H9 (cell line): ENCODE measurements at regions not wholly inside any gene's neighbourhood (a gene's known extent, or its start where the extent isn't known, plus 50 kb on each side); places are given as distances from the start of the nearest gene placed in this dataset.

Experiments used
- DNase-seq: peaks from one replicate; pipeline ENCODE4 v3.0.0-alpha.2; 2017
- H2AFZ ChIP-seq: one replicate; pipeline ENCODE4 v1.6.1; 2013; ENCODE audit warnings: mild to moderate bottlenecking, low read length, control low read depth, moderate library complexity
- H2AK5ac ChIP-seq: 2 replicates; pipeline ENCODE4 v1.6.1; 2013; ENCODE audit warnings: low read length, control low read depth, mixed read lengths; ENCODE audit not compliant: insufficient read length
- H2BK120ac ChIP-seq: one replicate; pipeline ENCODE4 v1.6.1; 2013; ENCODE audit warnings: low read depth, mild to moderate bottlenecking, low read length, control low read depth, inconsistent platforms; ENCODE audit not compliant: poor library complexity, severe bottlenecking
- H2BK12ac ChIP-seq: 2 replicates; pipeline ENCODE4 v1.6.1; 2013; ENCODE audit warnings: low read length, control low read depth, mixed read lengths, low read depth; ENCODE audit not compliant: insufficient read length
- H2BK15ac ChIP-seq: 2 replicates; pipeline ENCODE4 v1.6.1; 2013; ENCODE audit warnings: low read depth, low read length, control low read depth
- H2BK20ac ChIP-seq: one replicate; pipeline ENCODE4 v1.6.1; 2013; ENCODE audit warnings: low read depth, mild to moderate bottlenecking, low read length, control low read depth, inconsistent platforms; ENCODE audit not compliant: poor library complexity, severe bottlenecking
- H2BK5ac ChIP-seq: 2 replicates; pipeline ENCODE4 v1.6.1; 2013; ENCODE audit warnings: low read length, control low read depth, mixed read lengths; ENCODE audit not compliant: insufficient read length
- H3K14ac ChIP-seq: 2 replicates; pipeline ENCODE4 v1.6.1; 2013; ENCODE audit warnings: low read length, control low read depth; ENCODE audit not compliant: insufficient read depth
- H3K18ac ChIP-seq: 2 replicates; pipeline ENCODE4 v1.6.1; 2013; ENCODE audit warnings: low read depth, mild to moderate bottlenecking, mixed read lengths, low read length, control low read depth; ENCODE audit not compliant: insufficient read length
- H3K23ac ChIP-seq: 2 replicates; pipeline ENCODE4 v1.6.1; 2013; ENCODE audit warnings: low read length, control low read depth, mixed read lengths, low read depth; ENCODE audit not compliant: insufficient read length
- H3K23me2 ChIP-seq: 2 replicates; pipeline ENCODE4 v1.6.1; 2013; ENCODE audit warnings: low read depth, mild to moderate bottlenecking, mixed read lengths, low read length, control low read depth; ENCODE audit not compliant: insufficient read length, poor library complexity, severe bottlenecking
- H3K27ac ChIP-seq: 2 replicates; pipeline ENCODE4 v1.5.1; 2013; ENCODE audit warnings: low read length, control low read depth, mixed read lengths, low read depth; ENCODE audit not compliant: insufficient read length
- H3K27me3 ChIP-seq: 2 replicates; pipeline ENCODE4 v1.6.1; 2013; ENCODE audit warnings: low read length, control low read depth, inconsistent platforms; ENCODE audit not compliant: insufficient read depth
- H3K4ac ChIP-seq: 2 replicates; pipeline ENCODE4 v1.6.1; 2013; ENCODE audit warnings: low read depth, mild to moderate bottlenecking, control low read depth, inconsistent platforms, low read length, moderate library complexity
- H3K4me1 ChIP-seq: 2 replicates; pipeline ENCODE4 v1.6.1; 2013; ENCODE audit warnings: low read length, control low read depth, inconsistent platforms; ENCODE audit not compliant: insufficient read depth
- H3K4me2 ChIP-seq: 2 replicates; pipeline ENCODE4 v1.6.1; 2013; ENCODE audit warnings: low read length, control low read depth, mixed read lengths; ENCODE audit not compliant: insufficient read length, insufficient read depth
- H3K56ac ChIP-seq: 2 replicates; pipeline ENCODE4 v1.6.1; 2013; ENCODE audit warnings: low read depth, mild to moderate bottlenecking, mixed read lengths, low read length, control low read depth; ENCODE audit not compliant: insufficient read length
- H3K79me1 ChIP-seq: 2 replicates; pipeline ENCODE4 v1.6.1; 2013; ENCODE audit warnings: low read depth, mild to moderate bottlenecking, moderate library complexity, low read length, control low read depth, inconsistent platforms; ENCODE audit not compliant: insufficient read depth, poor library complexity, severe bottlenecking
- H3K79me2 ChIP-seq: 2 replicates; pipeline ENCODE4 v1.6.1; 2013; ENCODE audit warnings: low read length, control low read depth, inconsistent platforms; ENCODE audit not compliant: insufficient read depth
- H3K9ac ChIP-seq: 2 replicates; pipeline ENCODE4 v1.6.1; 2013; ENCODE audit warnings: low read length, control low read depth, mixed read lengths; ENCODE audit not compliant: insufficient read length; ENCODE audit errors: extremely low read depth
- H3K9me3 ChIP-seq: one replicate; pipeline ENCODE4 v1.6.1; 2013; ENCODE audit warnings: low read depth, low read length, inconsistent platforms; ENCODE audit not compliant: control insufficient read depth
- H3T11ph ChIP-seq: one replicate; pipeline ENCODE4 v1.6.1; 2013; ENCODE audit warnings: mild to moderate bottlenecking, low read length, control low read depth, inconsistent platforms
- H4K20me1 ChIP-seq: one replicate; pipeline ENCODE4 v1.6.1; 2013; ENCODE audit not compliant: control insufficient read depth, insufficient read length, insufficient read depth
- H4K5ac ChIP-seq: 2 replicates; pipeline ENCODE4 v1.6.1; 2013; ENCODE audit warnings: low read depth, mild to moderate bottlenecking, mixed read lengths, low read length, control low read depth; ENCODE audit not compliant: insufficient read length
- H4K8ac ChIP-seq: replicated peaks from 2 replicates; pipeline ENCODE4 v1.6.1; 2013; ENCODE audit warnings: low read length, control low read depth, mixed read lengths, low read depth; ENCODE audit not compliant: insufficient read length
- H4K91ac ChIP-seq: 2 replicates; pipeline ENCODE4 v1.6.1; 2013; ENCODE audit warnings: low read depth, mild to moderate bottlenecking, moderate library complexity, mixed read lengths, low read length, control low read depth; ENCODE audit not compliant: insufficient read length
- H3K27ac Mint-ChIP-seq, 3 experiments: 2 replicates in 2 of 3; 3 replicates in 1 of 3; pipeline ENCODE4 v1.8.0; 2020 to 2021; ENCODE audit warnings: mixed read lengths in 3 of 3, mild to moderate bottlenecking in 1 of 3, moderate library complexity in 1 of 3
- H3K27me3 Mint-ChIP-seq: 2 replicates; pipeline ENCODE4 v1.8.0; 2021; ENCODE audit warnings: low read depth, mild to moderate bottlenecking, moderate library complexity, mixed read lengths
- H3K36me3 Mint-ChIP-seq, 3 experiments: 2 replicates in 2 of 3; 3 replicates in 1 of 3; pipeline ENCODE4 v1.8.0; 2020 to 2021; ENCODE audit warnings: low read depth in 3 of 3, mixed read lengths in 3 of 3; ENCODE audit not compliant: insufficient read depth in 1 of 3
- H3K4me1 Mint-ChIP-seq, 2 experiments: 2 replicates each; pipeline ENCODE4 v1.8.0; 2020; ENCODE audit warnings: mixed read lengths in 2 of 2
- H3K4me3 Mint-ChIP-seq, 2 experiments: 2 replicates in 1 of 2; 3 replicates in 1 of 2; pipeline ENCODE4 v1.8.0; 2020 to 2021; ENCODE audit warnings: mild to moderate bottlenecking in 2 of 2, mixed read lengths in 2 of 2, moderate library complexity in 1 of 2
- H3K9me3 Mint-ChIP-seq, 2 experiments: 2 replicates in 1 of 2; 3 replicates in 1 of 2; pipeline ENCODE4 v1.8.0; 2020; ENCODE audit warnings: mild to moderate bottlenecking in 2 of 2, mixed read lengths in 2 of 2, moderate library complexity in 1 of 2
- WGBS: extraction: QIAGEN DNeasy Blood & Tissue Kit; methylation state at CpG from one replicate; pipeline ENCODE4 v1.1.7; 2013; ENCODE audit warnings: missing lambda C conversion rate, low lambda C conversion rate, mixed read lengths; ENCODE audit not compliant: insufficient read length; ENCODE audit errors: extremely low coverage; 5-methylcytosine and 5-hydroxymethylcytosine counted together
- TF ChIP-seq, protein P1 (sequence below): fragments of 200-600 bp; sonication (generic); conservative IDR thresholded peaks from 3 replicates; pipeline ENCODE4 v1.8.0; 2021; ENCODE audit warnings: antibody characterized with exemption, mild to moderate bottlenecking

DNA sequence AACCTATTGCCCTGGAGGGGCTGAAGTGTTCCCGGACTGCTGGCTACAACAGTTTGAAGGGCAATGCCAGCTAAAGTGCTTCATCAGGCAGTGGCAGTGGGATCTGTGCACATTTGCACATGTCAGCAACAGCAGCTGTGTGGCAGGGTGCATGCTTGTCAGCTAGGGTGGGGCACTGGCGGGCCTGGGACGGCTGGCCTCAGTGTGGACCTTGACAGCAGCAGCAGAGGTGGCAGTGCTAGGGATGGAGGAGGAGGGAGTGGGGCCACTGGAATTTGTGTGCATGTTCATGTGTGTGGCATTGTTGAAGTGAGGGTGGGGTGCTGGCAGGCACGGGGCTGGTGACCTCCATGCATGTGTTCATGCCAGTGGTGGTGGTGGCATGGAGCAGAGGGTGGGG lies 203.3 kb upstream of the HS3ST4 start:
- peaks cover 0 to 7% (median 0%) of the 10 kb centered on the region in 3 experiments; a peak in 2 of 7 replicates for H3K36me3 Mint-ChIP-seq
- Histone ChIP-seq H3K4ac (no peak overlapping the region), H2BK15ac (no peak overlapping the region), H3K18ac (peak overlapping the region; percentile 40), H3K9ac (no peak overlapping the region), H2BK20ac (no peak overlapping the region), H3K4me2 (no peak overlapping the region), H4K5ac (no peak overlapping the region), H2AK5ac (no peak overlapping the region), H3K27me3 (no peaks in the 10 kb centered on the region), H3K27ac (no peak overlapping the region), H3K4me1 (no peaks in the 10 kb centered on the region), H3T11ph (no peak overlapping the region), H3K9me3 (no peaks in the 10 kb centered on the region), H2AFZ (no peak overlapping the region), H3K23me2 (no peaks in the 10 kb centered on the region), H2BK12ac (no peak overlapping the region), H3K79me1 (no peaks in the 10 kb centered on the region), H4K8ac (no peak overlapping the region), H3K23ac (no peak overlapping the region), H3K14ac (no peak overlapping the region), H3K56ac (no peak overlapping the region), H2BK5ac (no peak overlapping the region), H2BK120ac (no peak overlapping the region), H4K20me1 (no peaks in the 10 kb centered on the region), H4K91ac (no peak overlapping the region), H3K79me2 (no peaks in the 10 kb centered on the region)
- peaks cover 8 to 11% of the 10 kb centered on the region in 2 experiments; a peak in 4 of 5 replicates for H3K9me3 Mint-ChIP-seq
- H3K4me3 Mint-ChIP-seq = no peak overlapping the region
- DNase-seq = no peak
- peaks cover 5% of the 10 kb centered on the region for H3K27me3 Mint-ChIP-seq
- no peaks in the 10 kb centered on the region for H3K4me1 Mint-ChIP-seq
- no CpG with 5 or more reads among the region's 4 CpGs for WGBS
- TF ChIP-seq, protein P1, sequence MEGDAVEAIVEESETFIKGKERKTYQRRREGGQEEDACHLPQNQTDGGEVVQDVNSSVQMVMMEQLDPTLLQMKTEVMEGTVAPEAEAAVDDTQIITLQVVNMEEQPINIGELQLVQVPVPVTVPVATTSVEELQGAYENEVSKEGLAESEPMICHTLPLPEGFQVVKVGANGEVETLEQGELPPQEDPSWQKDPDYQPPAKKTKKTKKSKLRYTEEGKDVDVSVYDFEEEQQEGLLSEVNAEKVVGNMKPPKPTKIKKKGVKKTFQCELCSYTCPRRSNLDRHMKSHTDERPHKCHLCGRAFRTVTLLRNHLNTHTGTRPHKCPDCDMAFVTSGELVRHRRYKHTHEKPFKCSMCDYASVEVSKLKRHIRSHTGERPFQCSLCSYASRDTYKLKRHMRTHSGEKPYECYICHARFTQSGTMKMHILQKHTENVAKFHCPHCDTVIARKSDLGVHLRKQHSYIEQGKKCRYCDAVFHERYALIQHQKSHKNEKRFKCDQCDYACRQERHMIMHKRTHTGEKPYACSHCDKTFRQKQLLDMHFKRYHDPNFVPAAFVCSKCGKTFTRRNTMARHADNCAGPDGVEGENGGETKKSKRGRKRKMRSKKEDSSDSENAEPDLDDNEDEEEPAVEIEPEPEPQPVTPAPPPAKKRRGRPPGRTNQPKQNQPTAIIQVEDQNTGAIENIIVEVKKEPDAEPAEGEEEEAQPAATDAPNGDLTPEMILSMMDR = no peak
- H3K27ac Mint-ChIP-seq = no peak overlapping the region
